B cell (primary cell): ENCODE measurements at regions not wholly inside any gene's neighbourhood (a gene's known extent, or its start where the extent isn't known, plus 50 kb on each side); places are given as distances from the start of the nearest gene placed in this dataset.

Experiments
- EZH2 ChIP-seq: IDR thresholded peaks from 2 replicates; pipeline ENCODE4 v1.6.1; 2012; ENCODE audit warnings: borderline replicate concordance, low read depth, mild to moderate bottlenecking, moderate library complexity, low read length; ENCODE audit not compliant: insufficient read depth, poor library complexity, severe bottlenecking
- TF ChIP-seq, protein P1 (sequence below): fragments of 200-600 bp; IDR thresholded peaks from one replicate; pipeline ENCODE4 v1.8.0; 2022; ENCODE audit warnings: antibody characterized with exemption, mild to moderate bottlenecking

DNA sequence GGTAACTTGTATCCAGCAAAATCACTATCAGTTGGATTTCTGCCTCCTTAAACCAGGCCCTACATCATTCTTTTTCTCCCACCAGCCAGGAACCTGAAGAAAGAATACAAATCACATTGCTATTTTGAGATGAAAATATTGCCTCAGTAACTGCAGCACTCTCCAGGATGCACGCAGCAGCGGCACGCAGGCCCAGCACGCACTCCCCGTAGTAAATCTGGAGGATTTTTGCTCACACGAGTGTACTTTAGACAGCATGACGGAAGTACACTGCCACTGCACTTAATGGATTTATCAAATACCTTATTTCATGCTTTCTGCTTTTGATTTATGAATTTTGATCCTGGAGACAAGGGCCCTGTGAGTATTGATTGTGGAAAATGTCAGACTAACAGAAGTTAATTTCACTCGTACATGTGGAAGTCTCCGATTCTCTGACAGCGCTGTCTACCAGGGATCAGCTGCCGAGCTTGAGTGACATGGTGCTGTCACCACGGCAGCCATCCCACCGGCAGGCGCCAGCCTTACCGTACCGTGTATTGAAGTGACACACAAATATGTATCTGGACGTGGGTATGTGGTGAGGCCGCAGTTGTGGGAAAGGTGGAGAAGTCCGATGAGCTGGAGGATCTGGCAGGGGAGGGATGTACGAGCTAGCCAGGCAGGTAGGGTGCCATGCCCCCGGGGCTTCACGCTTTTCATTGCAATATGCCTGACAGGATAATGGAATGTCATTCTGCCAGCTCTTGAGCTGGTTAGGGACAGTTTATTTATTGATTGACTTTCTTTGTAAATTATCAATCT, 863.7 kb downstream of the GALR1 start:
- TF ChIP-seq, protein P1, sequence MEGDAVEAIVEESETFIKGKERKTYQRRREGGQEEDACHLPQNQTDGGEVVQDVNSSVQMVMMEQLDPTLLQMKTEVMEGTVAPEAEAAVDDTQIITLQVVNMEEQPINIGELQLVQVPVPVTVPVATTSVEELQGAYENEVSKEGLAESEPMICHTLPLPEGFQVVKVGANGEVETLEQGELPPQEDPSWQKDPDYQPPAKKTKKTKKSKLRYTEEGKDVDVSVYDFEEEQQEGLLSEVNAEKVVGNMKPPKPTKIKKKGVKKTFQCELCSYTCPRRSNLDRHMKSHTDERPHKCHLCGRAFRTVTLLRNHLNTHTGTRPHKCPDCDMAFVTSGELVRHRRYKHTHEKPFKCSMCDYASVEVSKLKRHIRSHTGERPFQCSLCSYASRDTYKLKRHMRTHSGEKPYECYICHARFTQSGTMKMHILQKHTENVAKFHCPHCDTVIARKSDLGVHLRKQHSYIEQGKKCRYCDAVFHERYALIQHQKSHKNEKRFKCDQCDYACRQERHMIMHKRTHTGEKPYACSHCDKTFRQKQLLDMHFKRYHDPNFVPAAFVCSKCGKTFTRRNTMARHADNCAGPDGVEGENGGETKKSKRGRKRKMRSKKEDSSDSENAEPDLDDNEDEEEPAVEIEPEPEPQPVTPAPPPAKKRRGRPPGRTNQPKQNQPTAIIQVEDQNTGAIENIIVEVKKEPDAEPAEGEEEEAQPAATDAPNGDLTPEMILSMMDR: no peak
- no peak for TF ChIP-seq EZH2
